ENCODE measurements at regions not wholly inside any gene's neighbourhood (a gene's known extent, or its start where the extent isn't known, plus 50 kb on each side); places are given as distances from the start of the nearest gene placed in this dataset.

DNA sequence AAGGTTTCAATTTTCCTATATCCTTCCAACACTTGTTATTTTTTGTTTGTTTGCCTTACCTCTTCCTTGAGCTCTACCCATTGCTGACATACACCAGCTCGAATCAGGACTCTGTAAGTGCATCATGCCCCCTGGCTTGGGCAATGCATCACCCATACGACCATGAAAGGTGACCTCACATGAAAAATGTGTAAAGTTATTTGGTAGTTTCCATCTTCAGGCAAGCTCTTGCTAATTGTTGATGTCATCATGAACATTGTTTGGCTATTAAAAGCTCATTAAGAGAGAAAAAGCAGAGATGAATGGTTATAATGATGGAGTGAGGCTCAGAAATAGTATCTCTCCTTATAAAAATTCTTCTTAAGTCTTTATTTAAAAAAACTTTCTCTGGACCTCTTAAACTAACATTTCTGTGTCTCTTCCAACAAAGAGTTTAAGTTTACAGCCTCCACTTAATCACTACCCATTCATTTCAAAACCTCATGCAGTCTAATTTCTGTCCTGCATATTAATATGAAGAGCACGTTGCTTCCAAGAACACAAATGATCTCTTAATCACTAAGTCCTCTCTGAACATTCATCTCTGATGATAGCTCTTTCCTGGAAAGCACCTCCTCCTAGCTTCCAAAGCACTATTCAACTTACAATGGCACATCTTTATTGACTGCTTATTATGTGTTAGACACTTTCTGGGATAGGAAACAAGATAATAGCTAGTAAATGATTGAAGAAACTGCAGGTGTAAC lies 236.3 kb downstream of the NFKBIZ start:
- no peak for DNase-seq

DNA sequence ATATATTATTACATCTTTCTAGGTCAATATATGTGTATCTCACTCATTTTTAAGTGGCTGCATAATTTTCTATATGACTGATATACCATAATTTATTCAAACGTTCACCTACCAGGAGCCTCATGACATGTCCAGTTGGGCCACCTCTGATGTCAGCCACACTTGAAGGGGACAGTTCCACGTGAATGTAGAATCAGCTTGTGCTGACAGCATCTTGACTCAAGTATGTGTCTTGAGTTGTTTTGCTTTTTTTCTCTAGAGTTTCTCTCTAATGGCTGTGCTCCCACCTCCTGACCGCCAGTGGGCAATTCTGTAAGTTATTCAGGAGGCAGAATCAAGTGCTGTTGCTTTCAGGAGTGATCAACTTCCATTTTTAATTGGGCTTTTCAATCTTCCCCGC lies 237.9 kb downstream of the NFKBIZ start:
- DNase-seq, result no peak

DNA sequence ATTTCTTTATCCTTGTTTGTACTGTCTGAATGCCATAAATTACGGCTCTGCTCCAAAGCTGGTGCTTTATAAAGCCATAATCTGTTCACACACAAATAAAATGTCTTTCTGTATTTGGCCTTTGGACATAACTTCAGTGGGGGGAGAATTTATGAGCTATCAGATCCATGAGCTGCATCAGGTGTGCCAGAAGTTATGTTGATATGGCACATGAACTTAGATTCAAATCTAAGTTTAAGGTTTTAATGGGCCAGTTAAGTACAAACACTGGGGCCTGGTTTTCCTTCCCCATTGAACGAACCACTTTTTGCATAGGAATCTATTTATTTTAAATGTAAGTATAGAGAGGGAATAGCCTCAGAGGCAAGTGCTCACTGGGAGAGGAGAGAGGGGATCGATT lies 239.9 kb downstream of the NFKBIZ start:
- DNase-seq, result no peak

DNA sequence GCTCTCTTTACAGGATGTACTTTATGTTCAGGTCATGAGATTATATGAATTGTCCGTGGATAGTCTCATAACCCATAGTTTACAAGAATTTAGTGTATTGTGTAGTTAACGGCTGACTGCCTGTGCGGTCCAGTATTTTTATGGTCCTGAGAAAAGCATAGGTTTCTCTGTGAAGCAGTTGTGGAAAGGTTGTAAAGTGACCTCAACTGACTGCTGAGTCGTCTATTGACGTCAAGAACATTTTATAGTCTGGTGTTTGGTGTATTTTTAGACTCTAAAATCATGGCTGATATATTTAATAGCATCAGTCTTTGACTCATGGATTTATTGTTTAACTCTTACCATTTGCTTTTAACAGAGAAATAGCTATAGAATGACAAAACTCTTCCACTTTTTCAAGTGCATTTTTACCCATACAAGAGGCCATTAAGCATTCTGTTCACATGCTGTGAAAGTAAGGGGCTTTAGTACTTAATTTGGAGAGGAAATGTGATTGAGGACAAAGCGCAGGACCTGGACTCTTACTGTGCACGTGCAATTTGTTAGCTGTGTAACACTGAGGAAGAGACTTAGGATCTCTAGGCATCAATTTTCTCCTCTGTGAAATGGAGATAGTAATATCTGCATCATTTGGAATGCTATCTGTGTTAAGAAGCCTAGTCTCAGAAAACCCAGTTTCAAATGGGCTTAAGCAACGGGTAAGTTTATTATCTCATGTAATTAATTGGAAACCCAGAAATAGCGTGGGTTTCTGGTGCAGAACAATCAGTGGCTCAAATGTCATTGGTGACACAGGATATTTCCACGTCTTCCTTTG lies 240.8 kb downstream of the NFKBIZ start:
- DNase-seq, result no peak

DNA sequence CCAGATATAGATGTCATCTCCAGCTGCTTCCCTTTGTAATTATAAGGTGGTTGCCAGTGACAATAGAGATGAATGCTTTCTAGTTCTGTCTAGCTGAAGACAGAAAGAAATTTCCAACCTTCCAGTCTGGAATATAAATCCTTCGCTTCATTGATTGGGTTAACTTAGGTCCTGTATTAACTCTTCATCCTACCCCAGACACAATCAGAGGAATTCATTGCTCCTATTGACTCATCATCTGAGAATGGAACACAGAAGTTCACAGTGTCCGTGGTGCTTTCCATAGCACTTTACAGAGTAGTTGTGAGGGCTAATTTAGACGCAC lies 241.4 kb downstream of the NFKBIZ start:
- DNase-seq, result no peak

DNA sequence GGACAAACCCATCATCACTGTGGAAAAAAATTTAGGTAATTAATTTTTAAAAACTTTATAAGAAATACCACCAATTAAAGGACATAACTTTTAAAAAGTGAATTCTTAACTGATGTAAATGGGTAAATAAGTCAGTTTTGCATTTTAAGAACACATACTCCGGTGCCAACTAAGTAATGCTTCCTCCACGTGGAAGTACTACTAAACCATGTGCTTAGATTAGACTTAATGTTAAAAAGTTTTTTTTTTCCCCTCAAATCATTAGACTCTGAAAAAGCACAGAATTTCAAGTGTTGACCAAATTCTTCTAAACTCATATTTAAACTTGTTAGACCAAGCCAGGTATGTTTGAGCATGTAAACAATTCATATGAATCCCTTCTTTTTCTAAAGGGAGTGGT lies 242.0 kb downstream of the NFKBIZ start:
- no peak for DNase-seq

DNA sequence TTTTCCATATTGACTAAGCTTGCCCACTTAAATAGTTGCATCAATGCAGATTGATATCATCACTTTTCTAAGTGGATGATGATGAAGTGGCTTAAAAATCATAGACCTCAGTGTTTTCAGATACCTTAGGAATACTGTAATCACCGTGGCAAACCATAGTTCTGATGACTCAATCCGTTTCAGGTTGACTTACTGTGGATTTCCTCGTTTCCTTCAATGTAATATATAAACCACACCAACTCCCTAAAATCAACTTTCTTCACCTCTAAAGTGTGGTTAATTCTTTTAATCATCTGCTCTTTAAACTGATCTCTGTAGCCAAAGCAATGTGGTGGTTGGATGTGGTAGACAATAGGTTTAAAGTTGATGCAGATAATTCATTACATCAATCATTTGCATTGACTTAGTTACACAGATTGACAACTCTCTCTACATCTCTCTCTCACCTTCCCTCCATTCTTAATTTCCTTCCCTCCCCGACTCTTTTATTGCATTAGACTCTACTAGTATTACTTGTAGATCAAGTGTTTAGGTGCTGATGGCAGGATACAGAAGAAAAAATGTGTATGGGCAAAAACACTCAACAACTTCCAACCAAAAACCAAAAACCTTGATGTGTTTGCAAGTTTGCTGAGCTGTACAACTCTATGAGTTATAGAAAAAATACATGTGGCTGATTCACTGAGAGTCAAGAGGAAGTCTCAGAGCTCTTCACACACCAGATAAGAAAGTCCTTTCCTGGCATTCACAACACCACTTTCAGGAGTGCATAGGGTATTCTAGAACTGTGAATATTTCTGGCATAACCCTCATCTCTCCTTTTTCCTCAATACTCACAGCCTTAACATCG lies 243.5 kb downstream of the NFKBIZ start:
- no peak for DNase-seq

DNA sequence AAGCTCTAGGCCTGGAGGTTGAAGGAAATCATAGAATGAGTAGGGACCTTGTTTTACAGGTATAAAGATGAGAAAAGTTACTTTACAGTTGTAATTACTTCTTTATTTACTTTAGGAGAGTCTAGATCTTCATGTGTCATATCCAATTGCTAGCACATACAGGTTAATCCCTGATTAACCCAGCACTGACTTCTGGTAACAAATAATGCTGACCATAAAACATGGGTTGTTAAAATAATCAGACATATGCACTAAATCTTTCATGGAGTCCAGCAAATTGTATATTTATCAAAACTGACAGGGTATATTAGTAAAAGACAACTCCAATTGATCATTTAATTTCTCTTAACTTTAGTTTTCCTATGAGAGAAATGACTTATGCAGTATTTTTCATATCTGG lies 245.2 kb downstream of the NFKBIZ start:
- DNase-seq, result no peak

DNA sequence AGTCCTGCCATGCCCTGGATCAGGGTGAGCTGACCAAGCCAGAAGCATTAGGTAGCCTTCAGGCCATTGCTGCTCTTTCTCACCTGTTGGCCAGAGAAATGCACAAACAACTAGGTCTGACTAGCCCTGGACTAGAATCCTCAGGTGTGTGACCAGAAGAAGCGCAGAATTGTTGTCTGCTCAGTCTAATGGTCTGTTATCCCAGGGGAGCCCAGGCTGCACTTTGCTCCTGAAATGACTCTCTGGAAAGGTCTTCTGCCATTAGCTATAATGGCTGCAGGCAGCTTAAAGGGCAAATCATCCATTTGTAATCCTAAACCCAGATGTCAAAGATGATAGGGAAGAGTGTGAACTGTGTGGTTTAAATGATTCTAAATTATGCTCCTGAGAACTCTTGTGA lies 246.1 kb downstream of the NFKBIZ start:
- no peak for DNase-seq

DNA sequence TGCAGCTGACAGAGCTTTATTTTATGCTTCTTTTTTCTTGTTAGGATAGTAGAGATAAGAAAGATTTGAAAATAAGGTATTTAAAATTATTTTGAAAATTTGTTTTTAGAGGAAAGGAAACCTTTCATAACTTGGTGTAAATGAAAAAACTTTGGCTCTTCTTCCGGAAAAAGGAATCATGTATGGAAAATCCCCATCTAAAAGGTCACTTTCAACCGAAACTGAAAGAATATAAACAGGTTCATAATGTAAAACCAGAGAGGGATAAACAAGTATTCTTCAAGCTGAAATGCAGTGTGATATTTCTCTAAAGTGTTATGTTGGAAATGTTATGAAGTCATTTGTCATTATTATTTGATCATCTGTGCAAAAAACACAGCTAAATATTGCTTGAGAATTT lies 246.8 kb downstream of the NFKBIZ start:
- DNase-seq, result no peak

DNA sequence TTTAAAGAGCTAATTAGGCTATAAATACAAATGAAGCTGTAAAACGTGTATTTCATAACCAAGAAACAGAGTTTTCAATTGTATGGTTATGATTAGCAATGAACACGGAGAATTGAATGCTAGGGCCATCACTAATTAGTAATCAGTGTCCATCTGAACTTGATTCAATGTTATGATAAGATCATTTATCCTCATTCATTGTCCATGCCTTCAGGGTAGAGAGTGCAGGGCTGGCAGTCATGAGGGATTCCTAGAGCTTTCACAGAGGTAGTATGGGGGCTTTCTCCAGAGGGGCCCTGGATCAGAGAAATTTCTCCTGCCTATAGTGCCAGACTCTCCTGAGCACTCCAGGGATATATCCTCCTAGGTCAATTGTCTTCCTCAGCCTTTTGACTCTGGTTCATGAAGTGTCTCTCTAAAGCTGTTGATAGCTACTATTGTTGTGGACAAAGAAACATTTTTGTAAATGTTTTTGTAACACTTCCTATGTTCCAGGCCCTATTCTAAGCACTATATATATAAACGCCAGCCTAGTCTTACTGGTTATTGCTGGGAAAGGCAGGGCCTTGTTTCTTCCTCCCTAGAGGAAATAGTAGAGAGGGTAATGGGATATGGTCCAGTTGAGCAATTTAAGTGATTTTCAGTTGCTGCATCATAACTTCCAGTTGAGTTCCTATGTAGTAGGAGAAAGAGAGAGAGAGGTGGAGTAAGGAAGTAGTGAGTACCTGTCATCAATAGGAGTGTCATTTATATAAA lies 249.0 kb downstream of the NFKBIZ start:
- DNase-seq, result no peak

DNA sequence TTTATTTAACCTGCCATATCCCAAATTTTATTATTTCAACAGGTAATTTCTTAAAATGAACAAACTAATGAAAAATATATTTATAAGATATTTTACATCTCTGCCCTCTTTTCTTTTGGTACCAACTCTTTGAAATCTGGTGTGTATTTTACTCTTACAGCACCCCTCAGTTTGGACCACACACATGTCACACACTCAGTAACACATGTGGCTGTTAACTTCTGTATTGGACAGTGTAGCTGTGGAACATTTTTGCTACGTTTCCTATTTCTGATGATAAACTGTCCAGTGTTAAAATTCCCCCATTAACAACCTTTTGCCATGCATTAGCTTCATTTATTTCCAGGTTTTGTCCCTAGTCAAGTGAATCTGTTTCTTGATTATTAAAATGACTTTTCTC lies 250.6 kb downstream of the NFKBIZ start:
- no peak for DNase-seq

DNA sequence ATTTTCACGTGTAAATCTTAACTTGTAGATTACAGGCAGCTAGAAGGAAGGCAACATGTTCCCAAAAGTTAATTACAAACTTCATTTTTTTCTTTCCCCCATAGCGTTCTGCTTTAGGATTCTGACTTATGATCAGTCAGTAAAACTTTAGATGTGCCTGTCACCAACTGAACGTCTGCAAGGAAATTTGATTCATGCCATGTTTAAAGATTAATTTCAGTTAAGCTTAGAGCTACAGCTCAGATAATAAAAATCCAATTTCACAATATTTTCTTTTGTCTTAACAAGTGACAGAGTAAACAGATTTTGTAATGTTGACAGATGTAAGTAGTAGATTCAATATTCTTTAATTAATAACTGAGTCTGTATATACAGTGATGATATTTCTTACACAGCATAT lies 253.1 kb downstream of the NFKBIZ start:
- DNase-seq, result no peak

DNA sequence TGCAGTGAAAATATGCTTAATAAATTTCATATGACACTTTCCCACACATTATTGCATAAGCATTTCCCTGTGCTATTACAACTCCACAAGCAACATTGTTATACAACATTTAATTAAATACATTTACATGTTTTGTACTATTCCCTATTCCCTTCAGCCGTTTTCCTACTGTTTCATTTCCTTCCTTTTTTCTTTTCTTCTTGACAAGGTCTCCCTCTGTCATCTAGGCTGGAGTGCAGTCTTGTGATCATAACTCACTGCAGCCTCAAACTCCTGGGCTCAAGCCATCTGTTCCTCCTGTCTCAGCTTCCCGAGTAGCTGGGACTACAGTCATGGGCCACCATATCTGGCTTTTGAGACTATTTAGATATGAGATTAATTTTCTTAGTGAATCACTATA lies 254.7 kb downstream of the NFKBIZ start:
- DNase-seq, result no peak

DNA sequence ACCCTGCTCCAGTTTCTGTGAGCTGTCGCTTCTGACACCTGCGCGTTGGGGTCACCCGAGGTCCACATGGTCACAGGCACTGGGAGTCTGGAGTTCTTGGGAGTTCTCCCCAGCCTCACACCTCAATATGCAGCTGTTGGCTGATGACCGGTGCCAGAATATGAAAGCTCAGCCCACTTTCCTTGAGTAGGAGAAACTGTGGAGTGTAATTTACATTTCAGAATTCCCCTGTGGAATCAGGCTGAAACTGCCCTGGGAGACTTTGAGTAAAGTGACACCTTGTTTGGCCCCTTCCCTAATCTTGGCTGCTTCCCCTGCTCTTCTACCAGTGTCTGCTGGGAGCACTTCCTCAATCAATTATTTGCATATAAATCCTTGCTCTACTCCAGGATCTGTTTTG lies 255.9 kb downstream of the NFKBIZ start:
- DNase-seq, result no peak

DNA sequence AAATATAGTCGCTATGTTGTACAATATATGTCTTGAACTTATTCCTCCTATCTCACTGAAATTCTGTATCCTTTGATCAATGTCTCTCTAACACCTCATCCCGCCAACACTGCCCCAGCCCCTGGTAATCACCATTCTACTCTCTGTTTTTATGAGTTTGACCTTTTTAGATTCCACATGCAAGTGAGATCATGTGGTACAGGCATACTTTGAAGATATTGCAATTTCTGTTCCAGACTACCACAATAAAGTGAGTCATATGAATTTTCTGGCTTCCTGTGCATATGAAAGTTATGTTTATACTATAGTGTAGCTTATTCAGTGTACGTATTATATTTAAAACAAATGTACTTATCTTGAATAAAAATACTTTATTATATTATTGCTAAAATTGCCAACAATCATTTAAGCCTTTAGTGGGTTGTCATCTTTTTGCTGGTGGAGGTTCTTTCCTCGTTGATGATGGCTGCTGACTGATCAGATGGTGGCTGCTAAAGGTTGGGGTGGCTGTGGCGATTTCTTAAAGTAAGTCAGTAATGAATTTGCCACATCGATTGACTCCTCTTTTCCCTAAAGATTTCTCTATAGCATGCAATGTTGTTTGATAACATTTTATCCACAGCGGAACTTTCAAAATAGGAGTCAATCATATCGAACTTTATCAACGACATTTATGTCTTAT lies 257.2 kb downstream of the NFKBIZ start:
- DNase-seq, result no peak

DNA sequence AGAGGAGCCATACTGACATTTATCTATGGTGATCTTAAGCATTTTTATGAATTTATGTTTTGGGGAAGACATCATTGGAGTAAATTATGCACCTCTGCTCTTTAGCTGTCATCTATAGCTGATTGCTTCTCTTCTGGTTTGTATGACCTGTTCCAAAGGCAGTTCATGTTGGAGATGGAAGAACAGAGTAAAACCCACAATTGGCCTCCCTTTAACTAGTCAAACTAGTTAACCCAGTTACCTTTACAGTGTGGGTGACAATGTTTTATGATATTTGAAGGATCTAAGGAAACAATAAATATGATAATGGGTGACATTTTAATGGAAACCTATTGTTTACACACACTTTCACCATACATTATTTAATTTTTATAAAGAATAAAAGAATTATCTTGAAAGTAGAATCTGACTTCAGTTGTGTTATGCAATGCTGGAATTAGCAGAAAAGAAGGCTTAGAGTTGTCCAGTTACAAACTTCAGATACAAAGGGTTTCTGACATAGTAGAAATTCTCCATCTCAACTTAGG lies 263.5 kb downstream of the NFKBIZ start:
- DNase-seq, result no peak

DNA sequence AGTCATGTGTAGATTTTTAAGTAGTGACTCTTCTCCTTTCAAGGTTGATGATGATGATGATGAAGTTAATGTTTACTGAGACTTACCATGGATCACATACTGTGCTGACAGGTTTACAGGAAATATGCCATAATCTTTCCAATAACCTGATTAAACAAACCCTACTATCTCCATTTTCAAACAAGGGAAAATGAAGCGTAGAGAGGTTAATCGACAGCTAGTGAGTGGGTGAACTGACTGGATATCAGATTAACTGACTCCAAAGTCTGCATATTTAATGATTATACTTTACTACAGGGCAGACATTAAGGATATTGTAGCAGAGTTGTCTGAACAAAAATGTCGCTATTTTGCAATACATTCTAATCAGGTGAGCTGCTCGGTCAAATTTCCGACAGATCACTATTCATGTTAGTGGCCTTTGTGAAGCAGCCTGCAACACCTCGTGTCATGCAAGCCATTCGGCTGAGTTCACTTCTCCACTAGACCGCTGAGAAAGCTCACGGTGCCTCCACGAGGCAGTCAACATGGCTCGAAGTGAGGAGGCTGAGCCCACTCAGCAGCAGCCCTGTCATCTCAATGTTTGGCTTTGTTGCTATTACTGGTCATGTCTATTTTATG lies 264.2 kb downstream of the NFKBIZ start:
- no peak for DNase-seq

DNA sequence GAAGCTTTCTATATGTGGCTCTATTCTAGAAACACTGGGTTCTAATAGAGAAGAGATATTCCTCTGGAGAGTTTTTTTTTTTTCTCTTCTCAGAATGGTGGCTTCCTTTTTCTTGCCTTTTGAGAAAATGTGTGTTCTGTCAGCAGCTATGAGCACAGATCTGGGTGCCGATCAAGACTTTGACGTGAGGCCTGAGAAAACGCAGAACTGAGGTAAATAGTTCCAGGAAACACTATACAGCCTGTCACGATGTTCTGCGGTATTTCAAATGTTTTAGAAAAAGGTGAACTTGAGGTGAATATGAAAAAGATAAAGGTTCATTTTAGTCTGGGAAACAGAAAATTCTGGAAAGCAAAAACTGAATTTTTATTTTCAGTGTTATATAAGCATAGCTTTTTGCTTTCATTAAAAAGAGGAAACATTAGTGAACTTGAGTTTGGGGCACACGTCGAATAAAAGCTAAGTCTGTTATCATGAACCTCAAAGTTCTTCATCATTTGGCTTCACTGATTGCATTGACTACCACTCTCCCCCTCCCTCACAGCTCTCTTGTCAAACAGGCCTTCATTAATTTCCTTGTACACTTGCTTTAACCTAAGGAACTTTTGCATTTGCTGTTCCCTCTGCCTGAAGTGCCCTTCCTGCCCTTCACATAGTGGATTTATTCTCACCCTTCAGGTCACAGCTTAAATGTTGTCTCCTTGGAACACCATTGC lies 265.1 kb downstream of the NFKBIZ start:
- DNase-seq, result no peak

DNA sequence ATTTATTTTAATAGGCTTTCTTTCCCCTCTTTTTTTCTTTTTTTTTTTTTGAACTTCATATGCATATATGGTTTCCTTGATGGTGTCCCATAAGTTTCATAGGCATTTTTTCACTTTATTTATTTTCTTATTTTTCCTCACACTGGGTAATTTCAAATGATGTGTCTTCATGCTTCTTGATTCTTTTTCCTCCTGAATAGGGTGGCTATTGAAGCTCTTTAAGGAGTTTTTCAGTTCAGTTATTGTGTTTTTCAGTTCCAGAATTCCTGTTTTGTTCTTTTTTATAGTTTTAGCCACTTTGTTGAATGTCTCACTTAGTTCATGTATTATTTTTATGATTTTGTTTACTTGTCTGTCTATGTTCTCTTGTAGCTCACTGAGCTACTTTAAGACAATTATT lies 273.2 kb downstream of the NFKBIZ start:
- no peak for DNase-seq

DNA sequence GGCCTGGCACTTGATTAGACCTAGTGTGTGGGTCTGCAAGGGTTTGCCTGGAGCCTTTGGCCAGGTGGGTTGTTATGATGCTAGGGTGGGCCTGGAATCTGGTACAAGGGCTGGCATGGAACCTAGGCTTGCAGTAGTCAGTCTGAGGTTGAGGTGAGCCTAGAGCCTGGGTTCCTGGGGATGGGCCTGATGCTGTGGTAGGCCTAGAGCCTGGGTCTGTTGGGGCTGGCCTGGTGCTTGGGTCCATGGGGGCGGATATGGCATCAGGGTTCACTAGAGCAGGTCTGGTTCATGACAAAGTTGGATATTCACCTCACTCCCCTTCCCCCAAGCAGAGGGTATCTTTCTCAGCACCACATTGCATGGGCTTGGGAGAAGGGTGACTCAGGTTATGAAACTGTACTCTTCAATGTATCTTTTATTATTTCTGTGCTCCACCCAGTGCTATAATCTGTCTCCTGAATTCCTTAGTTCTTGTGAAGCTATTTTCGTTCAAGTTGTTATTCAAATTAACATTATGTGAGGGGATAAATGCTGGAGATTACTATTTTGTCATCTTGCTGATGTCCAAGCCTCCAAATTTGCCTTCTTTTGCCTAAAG lies 274.4 kb downstream of the NFKBIZ start:
- DNase-seq, result no peak
